Activated CD8-positive, alpha-beta memory T cell treated with anti-CD3 and anti-CD28 coated beads, Interleukin-2, amount 10 ng/mL, durations not matched to agents 7 days and 5 days (primary cell): ENCODE measurements at regions not wholly inside any gene's neighbourhood (a gene's known extent, or its start where the extent isn't known, plus 50 kb on each side); places are given as distances from the start of the nearest gene placed in this dataset.

Source experiments
- ATAC-seq: fragments of 150-1000 bp; cut with Tn5 transposase; one replicate; pipeline ENCODE4 v1.10.0; 2021; ENCODE audit warnings: moderate library complexity
- CTCF ChIA-PET: fragments of 350-600 bp; sonication (Branson Sonifier 250); formaldehyde crosslinking; loops from one replicate; lab custom pipeline; 2021; ENCODE audit warnings: antibody characterized with exemption; lab: Charles Lee
- DNase-seq: peaks from one replicate; pipeline ENCODE4 v3.0.0-alpha.2; 2020
- H3K27ac Mint-ChIP-seq: one replicate; pipeline ENCODE4 v1.8.0; 2021; ENCODE audit warnings: mild to moderate bottlenecking, mixed read lengths
- H3K27me3 Mint-ChIP-seq: one replicate; pipeline ENCODE4 v1.8.0; 2021; ENCODE audit warnings: mixed read lengths
- H3K36me3 Mint-ChIP-seq: one replicate; pipeline ENCODE4 v1.8.0; 2021; ENCODE audit warnings: mild to moderate bottlenecking, mixed read lengths
- H3K4me1 Mint-ChIP-seq: one replicate; pipeline ENCODE4 v1.8.0; 2021; ENCODE audit warnings: mixed read lengths
- H3K4me3 Mint-ChIP-seq: one replicate; pipeline ENCODE4 v1.8.0; 2021; ENCODE audit warnings: mild to moderate bottlenecking, moderate library complexity, mixed read lengths
- H3K9me3 Mint-ChIP-seq: one replicate; pipeline ENCODE4 v1.8.0; 2022; ENCODE audit warnings: low read depth, mixed read lengths

GRCh38 chr18:39701055-39701783 lies 2135.6 kb upstream of the CELF4 start:
- no peaks in the 10 kb centered on the region for H3K27me3 Mint-ChIP-seq
- no peaks in the 10 kb centered on the region for H3K36me3 Mint-ChIP-seq
- no peak overlapping the region for H3K27ac Mint-ChIP-seq
- H3K4me1 Mint-ChIP-seq, result no peaks in the 10 kb centered on the region
- no peak for ATAC-seq
- DNase-seq, result no peak
- peaks cover 18% of the 10 kb centered on the region for H3K9me3 Mint-ChIP-seq
- H3K4me3 Mint-ChIP-seq, result no peak overlapping the region
- CTCF ChIA-PET, result no interaction called here

GRCh38 chr18:39699340-39699964 lies 2133.9 kb upstream of the CELF4 start:
- H3K4me3 Mint-ChIP-seq, result no peak overlapping the region
- CTCF ChIA-PET, result no interaction called here
- ATAC-seq, result no peak

GRCh38 chr18:39698436-39698835 lies 2132.8 kb upstream of the CELF4 start:
- Mint-ChIP-seq H3K27ac (no peak overlapping the region), H3K27me3 (no peaks in the 10 kb centered on the region), H3K4me3 (no peak overlapping the region), H3K36me3 (no peaks in the 10 kb centered on the region), H3K4me1 (no peaks in the 10 kb centered on the region), H3K9me3 (peaks cover 18% of the 10 kb centered on the region)
- CTCF ChIA-PET, result no interaction called here
- ATAC-seq (no peak), DNase-seq (no peak)

More at GRCh38 chr18:39699340-39699964, 2133.9 kb upstream of the CELF4 start:
- no peaks in the 10 kb centered on the region for H3K36me3 Mint-ChIP-seq
- no peak for DNase-seq
- H3K9me3 Mint-ChIP-seq, result peaks cover 18% of the 10 kb centered on the region
- no peak overlapping the region for H3K27ac Mint-ChIP-seq
- no peaks in the 10 kb centered on the region for H3K4me1 Mint-ChIP-seq
- H3K27me3 Mint-ChIP-seq, result no peaks in the 10 kb centered on the region

- ATAC-seq (no peak), DNase-seq (no peak)
- no peaks in the 10 kb centered on the region for H3K4me1 Mint-ChIP-seq
- H3K9me3 Mint-ChIP-seq, result peaks cover 9% of the 10 kb centered on the region
- CTCF ChIA-PET, result no interaction called here
- H3K27ac Mint-ChIP-seq, result no peak overlapping the region
- H3K36me3 Mint-ChIP-seq, result no peaks in the 10 kb centered on the region
- H3K27me3 Mint-ChIP-seq, result no peaks in the 10 kb centered on the region
- H3K4me3 Mint-ChIP-seq, result no peak overlapping the region
These were observed 2127.8 kb upstream of the CELF4 start for GRCh38 chr18:39693359-39693758.

GRCh38 chr18:39692367-39693015 lies 2126.9 kb upstream of the CELF4 start:
- Mint-ChIP-seq H3K4me3 (no peak overlapping the region), H3K27ac (no peak overlapping the region), H3K27me3 (no peaks in the 10 kb centered on the region), H3K36me3 (no peaks in the 10 kb centered on the region), H3K9me3 (peaks cover 7% of the 10 kb centered on the region), H3K4me1 (no peaks in the 10 kb centered on the region)
- ATAC-seq (no peak), DNase-seq (no peak)
- CTCF ChIA-PET, result interaction anchor here (0.5 kb wide), 1 partner anchor 481 kb away, joined by 4 read pairs; no protein-coding TSS in a partner anchor

- Mint-ChIP-seq H3K9me3 (peaks cover 2% of the 10 kb centered on the region), H3K36me3 (no peaks in the 10 kb centered on the region), H3K27ac (no peak overlapping the region), H3K4me1 (no peaks in the 10 kb centered on the region), H3K4me3 (no peak overlapping the region), H3K27me3 (no peaks in the 10 kb centered on the region)
- DNase-seq (no peak), ATAC-seq (no peak)
- CTCF ChIA-PET, result no interaction called here
These were observed 2119.8 kb upstream of the CELF4 start for GRCh38 chr18:39685303-39685902.

GRCh38 chr18:39681061-39681460 lies 2115.5 kb upstream of the CELF4 start:
- CTCF ChIA-PET, result no interaction called here
- Mint-ChIP-seq H3K9me3 (peaks cover 5% of the 10 kb centered on the region), H3K36me3 (no peaks in the 10 kb centered on the region), H3K27ac (no peak overlapping the region), H3K27me3 (no peaks in the 10 kb centered on the region), H3K4me1 (no peaks in the 10 kb centered on the region), H3K4me3 (no peak overlapping the region)
- ATAC-seq, result no peak
- no peak for DNase-seq

- H3K27ac Mint-ChIP-seq, result no peak overlapping the region
These were observed 2110.3 kb upstream of the CELF4 start for GRCh38 chr18:39675906-39676305.

GRCh38 chr18:39675368-39675767 lies 2109.8 kb upstream of the CELF4 start:
- Mint-ChIP-seq H3K36me3 (no peaks in the 10 kb centered on the region), H3K4me1 (no peaks in the 10 kb centered on the region), H3K27me3 (no peaks in the 10 kb centered on the region), H3K27ac (no peak overlapping the region), H3K9me3 (peaks cover 7% of the 10 kb centered on the region), H3K4me3 (no peak overlapping the region)
- DNase-seq (no peak), ATAC-seq (no peak)
- CTCF ChIA-PET, result no interaction called here

More at GRCh38 chr18:39675906-39676305, 2110.3 kb upstream of the CELF4 start:
- Mint-ChIP-seq H3K4me3 (no peak overlapping the region), H3K36me3 (no peaks in the 10 kb centered on the region), H3K27me3 (no peaks in the 10 kb centered on the region), H3K4me1 (no peaks in the 10 kb centered on the region), H3K9me3 (peaks cover 7% of the 10 kb centered on the region)
- ATAC-seq (no peak), DNase-seq (no peak)
- CTCF ChIA-PET, result no interaction called here

- peaks cover 5% of the 10 kb centered on the region for H3K9me3 Mint-ChIP-seq
- no peak overlapping the region for H3K27ac Mint-ChIP-seq
- H3K4me3 Mint-ChIP-seq, result no peak overlapping the region
- no peaks in the 10 kb centered on the region for H3K4me1 Mint-ChIP-seq
- H3K27me3 Mint-ChIP-seq, result no peaks in the 10 kb centered on the region
- no peaks in the 10 kb centered on the region for H3K36me3 Mint-ChIP-seq
- DNase-seq (no peak), ATAC-seq (no peak)
- CTCF ChIA-PET, result no interaction called here
These were observed 2106.6 kb upstream of the CELF4 start for GRCh38 chr18:39672171-39672570.

GRCh38 chr18:39667905-39668304 lies 2102.3 kb upstream of the CELF4 start:
- no peaks in the 10 kb centered on the region for H3K36me3 Mint-ChIP-seq
- DNase-seq (no peak), ATAC-seq (no peak)
- CTCF ChIA-PET, result no interaction called here
- no peaks in the 10 kb centered on the region for H3K27me3 Mint-ChIP-seq
- no peak overlapping the region for H3K4me3 Mint-ChIP-seq
- no peak overlapping the region for H3K27ac Mint-ChIP-seq
- peaks cover 3% of the 10 kb centered on the region for H3K9me3 Mint-ChIP-seq
- no peaks in the 10 kb centered on the region for H3K4me1 Mint-ChIP-seq

GRCh38 chr18:39666541-39666940 lies 2100.9 kb upstream of the CELF4 start:
- CTCF ChIA-PET, result no interaction called here
- ATAC-seq (no peak), DNase-seq (no peak)
- Mint-ChIP-seq H3K27ac (no peak overlapping the region), H3K36me3 (no peaks in the 10 kb centered on the region), H3K4me3 (no peak overlapping the region), H3K27me3 (no peaks in the 10 kb centered on the region), H3K4me1 (no peaks in the 10 kb centered on the region), H3K9me3 (peaks cover 6% of the 10 kb centered on the region)

GRCh38 chr18:39661856-39662366 lies 2096.3 kb upstream of the CELF4 start:
- H3K4me3 Mint-ChIP-seq, result no peak overlapping the region
- DNase-seq, result no peak
- H3K27me3 Mint-ChIP-seq, result no peaks in the 10 kb centered on the region
- ATAC-seq, result no peak
- peaks cover 3% of the 10 kb centered on the region for H3K9me3 Mint-ChIP-seq
- H3K4me1 Mint-ChIP-seq, result no peaks in the 10 kb centered on the region
- CTCF ChIA-PET, result no interaction called here
- no peaks in the 10 kb centered on the region for H3K36me3 Mint-ChIP-seq
- H3K27ac Mint-ChIP-seq, result no peak overlapping the region
